ENCODE measurements at regions not wholly inside any gene's neighbourhood (a gene's known extent, or its start where the extent isn't known, plus 50 kb on each side); places are given as distances from the start of the nearest gene placed in this dataset.
"Not testable (repeated sequence)": the region's sequence is repeated elsewhere in the genome, so short reads cannot be mapped to it uniquely, and the experiment has no call there.

- TF ChIP-seq, protein P1, sequence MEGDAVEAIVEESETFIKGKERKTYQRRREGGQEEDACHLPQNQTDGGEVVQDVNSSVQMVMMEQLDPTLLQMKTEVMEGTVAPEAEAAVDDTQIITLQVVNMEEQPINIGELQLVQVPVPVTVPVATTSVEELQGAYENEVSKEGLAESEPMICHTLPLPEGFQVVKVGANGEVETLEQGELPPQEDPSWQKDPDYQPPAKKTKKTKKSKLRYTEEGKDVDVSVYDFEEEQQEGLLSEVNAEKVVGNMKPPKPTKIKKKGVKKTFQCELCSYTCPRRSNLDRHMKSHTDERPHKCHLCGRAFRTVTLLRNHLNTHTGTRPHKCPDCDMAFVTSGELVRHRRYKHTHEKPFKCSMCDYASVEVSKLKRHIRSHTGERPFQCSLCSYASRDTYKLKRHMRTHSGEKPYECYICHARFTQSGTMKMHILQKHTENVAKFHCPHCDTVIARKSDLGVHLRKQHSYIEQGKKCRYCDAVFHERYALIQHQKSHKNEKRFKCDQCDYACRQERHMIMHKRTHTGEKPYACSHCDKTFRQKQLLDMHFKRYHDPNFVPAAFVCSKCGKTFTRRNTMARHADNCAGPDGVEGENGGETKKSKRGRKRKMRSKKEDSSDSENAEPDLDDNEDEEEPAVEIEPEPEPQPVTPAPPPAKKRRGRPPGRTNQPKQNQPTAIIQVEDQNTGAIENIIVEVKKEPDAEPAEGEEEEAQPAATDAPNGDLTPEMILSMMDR (IDR thresholded peaks at IDR 0.05) = not testable (repeated sequence)
- not testable (repeated sequence) for TF ChIP-seq POLR2A (IDR thresholded peaks at IDR 0.05)
Measured at GRCh38 chr20:54918993-54919392, 443.6 kb downstream of the DOK5 start.
